ENCODE measurements at regions not wholly inside any gene's neighbourhood (a gene's known extent, or its start where the extent isn't known, plus 50 kb on each side); places are given as distances from the start of the nearest gene placed in this dataset.
A peak's percentile ranks its signal among the peaks of the same experiment; 100 is the strongest.
"Not testable (repeated sequence)": the region's sequence is repeated elsewhere in the genome, so short reads cannot be mapped to it uniquely, and the experiment has no call there.

- no peak overlapping the region for H3K4me3 ChIP-seq (replicated peaks; ENCODE audit: low read depth, low read length)
- no peak for DNase-seq (ENCODE audit: extremely low read depth, low read depth)
- no peak for TF ChIP-seq CTCF (IDR thresholded peaks at IDR 0.05; ENCODE audit: low read depth, low read length, missing control alignments)
Measured at GRCh38 chrX:130502016-130502570, 100.3 kb downstream of the RBMX2 start.

GRCh38 chrX:130504019-130504418 lies 102.2 kb downstream of the RBMX2 start:
- TF ChIP-seq CTCF (IDR thresholded peaks at IDR 0.05; ENCODE audit: low read depth, low read length, missing control alignments), result no peak
- DNase-seq (ENCODE audit: extremely low read depth, low read depth), result no peak
- no peak overlapping the region for H3K4me3 ChIP-seq (replicated peaks; ENCODE audit: low read depth, low read length)

- TF ChIP-seq CTCF (IDR thresholded peaks at IDR 0.05; ENCODE audit: low read depth, low read length, missing control alignments), result no peak
- DNase-seq (ENCODE audit: extremely low read depth, low read depth), result no peak
- H3K4me3 ChIP-seq (replicated peaks; ENCODE audit: low read depth, low read length), result no peak overlapping the region
Measured at GRCh38 chrX:130507015-130507414, 105.2 kb downstream of the RBMX2 start.

- not testable (repeated sequence) for DNase-seq (ENCODE audit: extremely low read depth, low read depth); H3K4me3 ChIP-seq (replicated peaks; ENCODE audit: low read depth, low read length)
Measured at GRCh38 chrX:130512534-130512933, 110.7 kb downstream of the RBMX2 start.

- no peak for TF ChIP-seq CTCF (IDR thresholded peaks at IDR 0.05; ENCODE audit: low read depth, low read length, missing control alignments)
- no peak for DNase-seq (ENCODE audit: extremely low read depth, low read depth)
- H3K4me3 ChIP-seq (replicated peaks; ENCODE audit: low read depth, low read length), result no peak overlapping the region
Measured at GRCh38 chrX:130516123-130516522, 114.3 kb downstream of the RBMX2 start.

- TF ChIP-seq CTCF (IDR thresholded peaks at IDR 0.05; ENCODE audit: low read depth, low read length, missing control alignments), result no peak
- no peak for DNase-seq (ENCODE audit: extremely low read depth, low read depth)
- H3K4me3 ChIP-seq (replicated peaks; ENCODE audit: low read depth, low read length), result peak overlapping the region; percentile 44
Measured at GRCh38 chrX:130523460-130524394, 121.9 kb downstream of the RBMX2 start.

- H3K4me3 ChIP-seq (replicated peaks; ENCODE audit: low read depth, low read length), result peak overlapping the region; percentile 44
- no peak for DNase-seq (ENCODE audit: extremely low read depth, low read depth)
- no peak for TF ChIP-seq CTCF (IDR thresholded peaks at IDR 0.05; ENCODE audit: low read depth, low read length, missing control alignments)
Measured at GRCh38 chrX:130524476-130525194, 122.8 kb downstream of the RBMX2 start.
